ENCODE measurements at regions not wholly inside any gene's neighbourhood (a gene's known extent, or its start where the extent isn't known, plus 50 kb on each side); places are given as distances from the start of the nearest gene placed in this dataset.

DNA sequence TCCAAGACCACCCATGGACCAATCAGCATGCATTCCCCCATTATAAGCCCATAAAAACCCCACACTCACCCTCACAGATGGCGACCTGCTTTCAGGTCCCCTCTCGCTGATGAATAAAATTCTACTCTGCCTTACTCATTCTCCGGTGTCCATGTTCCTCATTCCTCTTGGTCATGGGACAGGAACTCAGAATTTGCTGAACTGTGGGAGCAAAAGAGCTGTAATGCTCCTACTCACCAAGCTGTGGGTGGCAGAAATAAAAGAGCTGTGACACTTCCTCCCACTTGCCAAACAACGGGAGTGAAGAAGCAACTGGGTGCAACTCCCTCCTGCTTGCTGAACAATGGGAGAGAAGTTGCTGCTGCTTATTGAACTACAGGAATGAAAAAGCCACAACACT lies 168.5 kb upstream of the PCDH18 start:
- TF ChIP-seq CTCF (IDR thresholded peaks at IDR 0.05) (no peak), FOSL2 (IDR thresholded peaks at IDR 0.05; ENCODE audit: borderline replicate concordance, low read depth) (no peak), YY1 (IDR thresholded peaks at IDR 0.05; ENCODE audit: low read depth) (no peak), TEAD4 (IDR thresholded peaks at IDR 0.05; ENCODE audit: borderline replicate concordance, insufficient read depth) (no peak), RFX5 (IDR thresholded peaks at IDR 0.05; ENCODE audit: low read length) (no peak), ELF1 (IDR thresholded peaks at IDR 0.05) (no peak), EP300 (IDR thresholded peaks at IDR 0.05; ENCODE audit: borderline replicate concordance in 1 of 2, low read depth in 1 of 2, low read length in 1 of 2) (no peak), CHD2 (IDR thresholded peaks at IDR 0.05; ENCODE audit: low read length, partially characterized antibody) (no peak)
